Activated B cell treated with CpG ODN at 0.5 μM for 24 hours (primary cell): ENCODE measurements at regions not wholly inside any gene's neighbourhood (a gene's known extent, or its start where the extent isn't known, plus 50 kb on each side); places are given as distances from the start of the nearest gene placed in this dataset.

Experiments used
- ATAC-seq: fragments of 200-7000 bp; cut with Tn5 transposase; one replicate; pipeline ENCODE4 v1.10.0; 2021; ENCODE audit warnings: low read depth, mild to moderate bottlenecking, moderate library complexity
- CTCF ChIA-PET: fragments of 350-600 bp; sonication (Branson Sonifier 250); formaldehyde crosslinking; loops from one replicate; lab custom pipeline; 2021; ENCODE audit warnings: antibody characterized with exemption; lab: Charles Lee
- POLR2A ChIA-PET: fragments of 350-600 bp; sonication (Branson Sonifier 250); formaldehyde crosslinking; loops from one replicate; lab custom pipeline; 2021; ENCODE audit warnings: antibody characterized with exemption; lab: Charles Lee
- DNase-seq: peaks from one replicate; pipeline ENCODE4 v3.0.0; 2022
- H3K27ac Mint-ChIP-seq: one replicate; pipeline ENCODE4 v1.8.0; 2020; ENCODE audit warnings: mixed read lengths
- H3K27me3 Mint-ChIP-seq: one replicate; pipeline ENCODE4 v1.8.0; 2021; ENCODE audit warnings: mixed read lengths
- H3K36me3 Mint-ChIP-seq: one replicate; pipeline ENCODE4 v1.8.0; 2021; ENCODE audit warnings: low read depth, mixed read lengths
- H3K4me1 Mint-ChIP-seq: one replicate; pipeline ENCODE4 v1.8.0; 2021; ENCODE audit warnings: mixed read lengths
- H3K4me3 Mint-ChIP-seq: one replicate; pipeline ENCODE4 v1.8.0; 2020; ENCODE audit warnings: mild to moderate bottlenecking, mixed read lengths
- H3K9me3 Mint-ChIP-seq: one replicate; pipeline ENCODE4 v1.8.0; 2020; ENCODE audit warnings: mixed read lengths
- CTCF ChIP-seq: fragments of 200-600 bp; IDR thresholded peaks from one replicate; pipeline ENCODE4 v1.8.0; 2022; ENCODE audit warnings: antibody characterized with exemption, mild to moderate bottlenecking
- intact Hi-C: fragments of 100-400 bp; cut with micrococcal nuclease; formaldehyde crosslinking; loops from one replicate; pipeline ENCODE4 v1.15.1; 2024

DNA sequence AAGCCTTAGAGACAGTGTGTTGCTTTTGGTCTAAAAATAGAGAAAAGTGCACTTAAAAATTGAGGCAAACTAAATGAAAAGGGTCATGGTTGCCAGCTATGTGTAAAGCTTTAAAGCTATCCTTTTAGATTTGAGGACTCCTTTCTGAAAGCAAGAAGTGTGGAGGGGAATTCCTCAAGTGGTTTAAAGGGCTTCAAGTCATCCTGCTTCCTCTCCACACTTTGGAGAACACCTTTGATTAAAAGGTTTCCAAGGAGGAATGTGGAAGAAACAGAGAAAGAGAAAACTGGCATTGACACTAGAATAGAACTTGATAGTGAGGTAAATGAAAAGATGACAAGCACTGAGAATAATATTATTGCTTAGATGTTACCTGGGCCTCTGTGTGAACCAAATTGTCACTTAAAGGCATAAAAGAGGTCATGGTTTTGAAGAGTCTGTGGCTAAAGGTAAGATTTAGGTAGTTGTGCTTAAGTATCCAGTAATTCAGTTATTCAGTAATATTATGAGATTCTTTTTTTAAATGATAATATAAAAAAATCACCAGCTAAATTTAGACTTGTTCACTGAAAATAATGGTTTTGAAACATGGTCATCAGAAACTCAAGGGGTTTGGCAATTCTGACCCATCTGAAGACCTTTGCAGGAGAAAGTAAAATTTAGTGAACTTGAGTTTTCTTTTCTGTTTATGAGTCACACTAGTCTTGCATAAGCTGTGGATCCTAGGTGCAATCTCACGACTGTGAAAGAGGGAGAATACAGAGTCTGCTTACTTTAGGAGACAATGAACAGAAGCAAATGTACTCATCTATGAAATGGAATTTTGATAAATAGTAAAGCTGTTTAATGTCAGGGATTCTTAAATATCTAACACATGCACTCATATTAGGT lies 466.0 kb downstream of the KIF20B start:
- Mint-ChIP-seq H3K27ac (no peak overlapping the region), H3K36me3 (no peaks in the 10 kb centered on the region), H3K4me3 (no peak overlapping the region), H3K9me3 (peaks cover 6% of the 10 kb centered on the region), H3K27me3 (peaks cover 2% of the 10 kb centered on the region), H3K4me1 (no peaks in the 10 kb centered on the region)
- ChIA-PET POLR2A (no interaction called here), CTCF (no interaction called here)
- intact Hi-C loops = no loop called here
- DNase-seq (no peak), ATAC-seq (no peak)
- TF ChIP-seq CTCF = no peak

- intact Hi-C loops = no loop called here
- no peak overlapping the region for H3K4me3 Mint-ChIP-seq
- H3K27ac Mint-ChIP-seq = no peak overlapping the region
- no peaks in the 10 kb centered on the region for H3K36me3 Mint-ChIP-seq
- ATAC-seq (no peak), DNase-seq (no peak)
- CTCF ChIA-PET = no interaction called here
- H3K4me1 Mint-ChIP-seq = no peaks in the 10 kb centered on the region
- TF ChIP-seq CTCF = no peak
- H3K27me3 Mint-ChIP-seq = peaks cover 2% of the 10 kb centered on the region
- peaks cover 6% of the 10 kb centered on the region for H3K9me3 Mint-ChIP-seq
- POLR2A ChIA-PET = no interaction called here
Measured at GRCh38 chr10:90168244-90168643, 466.9 kb downstream of the KIF20B start.

- ATAC-seq (peak; percentile 42), DNase-seq (no peak)
- TF ChIP-seq CTCF = no peak
- Mint-ChIP-seq H3K27me3 (peaks cover 2% of the 10 kb centered on the region), H3K27ac (no peak overlapping the region), H3K4me1 (no peaks in the 10 kb centered on the region), H3K4me3 (no peak overlapping the region), H3K9me3 (peaks cover 3% of the 10 kb centered on the region), H3K36me3 (no peaks in the 10 kb centered on the region)
- ChIA-PET POLR2A (no interaction called here), CTCF (no interaction called here)
- intact Hi-C loops = no loop called here
Measured at GRCh38 chr10:90171014-90171722, 469.8 kb downstream of the KIF20B start.

GRCh38 chr10:90174531-90174930 lies 473.1 kb downstream of the KIF20B start:
- ChIA-PET POLR2A (no interaction called here), CTCF (no interaction called here)
- ATAC-seq (no peak), DNase-seq (no peak)
- H3K27me3 Mint-ChIP-seq = peaks cover 2% of the 10 kb centered on the region
- H3K27ac Mint-ChIP-seq = no peak overlapping the region
- intact Hi-C loops = no loop called here
- H3K4me3 Mint-ChIP-seq = no peak overlapping the region
- TF ChIP-seq CTCF = no peak
- H3K36me3 Mint-ChIP-seq = no peaks in the 10 kb centered on the region
- no peaks in the 10 kb centered on the region for H3K4me1 Mint-ChIP-seq
- peaks cover 2% of the 10 kb centered on the region for H3K9me3 Mint-ChIP-seq

DNA sequence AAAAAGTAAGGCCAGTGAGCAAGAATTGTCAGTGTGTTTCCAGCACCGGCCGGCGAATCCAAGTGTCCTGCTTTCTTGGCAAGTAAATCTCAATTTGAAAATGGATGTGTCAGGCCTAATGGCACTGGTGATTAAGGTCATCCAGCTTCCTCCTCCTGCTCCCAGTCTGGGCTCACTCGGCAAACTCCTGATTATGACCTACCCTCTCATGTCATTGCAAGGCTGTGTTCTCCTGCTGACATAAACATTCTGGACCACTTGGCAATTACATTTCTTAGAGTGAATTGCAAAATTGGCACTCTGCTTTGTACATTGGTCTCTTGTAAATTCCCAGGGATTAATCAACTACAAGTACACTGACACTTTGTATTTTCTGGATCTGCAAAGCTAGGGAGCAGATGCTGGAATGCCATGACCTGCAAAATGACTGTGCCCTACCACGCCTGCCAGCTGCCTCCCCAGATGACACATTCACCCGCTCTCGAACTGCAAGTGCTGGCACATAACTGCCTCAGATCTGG lies 473.8 kb downstream of the KIF20B start:
- no peak overlapping the region for H3K4me3 Mint-ChIP-seq
- H3K27me3 Mint-ChIP-seq = no peaks in the 10 kb centered on the region
- intact Hi-C loops = no loop called here
- H3K27ac Mint-ChIP-seq = no peak overlapping the region
- TF ChIP-seq CTCF = no peak
- POLR2A ChIA-PET = no interaction called here
- no peaks in the 10 kb centered on the region for H3K4me1 Mint-ChIP-seq
- CTCF ChIA-PET = no interaction called here
- H3K36me3 Mint-ChIP-seq = no peaks in the 10 kb centered on the region
- ATAC-seq = no peak
- DNase-seq = no peak
- H3K9me3 Mint-ChIP-seq = peaks cover 2% of the 10 kb centered on the region
